ENCODE measurements at regions not wholly inside any gene's neighbourhood (a gene's known extent, or its start where the extent isn't known, plus 50 kb on each side); places are given as distances from the start of the nearest gene placed in this dataset.

- H3K36me3 Mint-ChIP-seq (ENCODE audit: unreplicated experiment), result no peaks in the 10 kb centered on the region
Observed at GRCh38 chr6:152854086-152854795, 103.6 kb downstream of the VIP start.

DNA sequence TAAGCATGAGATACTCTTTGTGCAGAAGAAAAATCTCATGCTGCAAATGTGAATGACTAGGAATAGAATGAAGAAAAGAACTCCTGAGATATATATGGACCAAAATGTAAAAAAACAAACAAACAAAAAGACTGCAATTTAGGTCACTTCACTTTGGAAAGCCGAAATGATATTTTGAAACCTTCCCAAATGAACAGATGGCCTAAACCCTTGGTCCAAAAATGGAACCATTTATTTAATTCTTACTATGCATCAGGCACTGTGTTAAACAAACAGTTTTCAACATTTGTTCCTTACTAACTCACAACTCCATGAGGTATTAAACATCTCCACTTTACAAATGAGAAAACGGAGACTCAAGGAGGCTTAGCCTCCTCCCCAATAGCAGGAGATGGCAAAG is 107.5 kb downstream of the VIP start:
- no peak for DNase-seq (ENCODE audit: extremely low spot score, unreplicated experiment)
- H3K9me3 Mint-ChIP-seq (ENCODE audit: unreplicated experiment), result no peaks in the 10 kb centered on the region
- no peak overlapping the region for H3K27ac Mint-ChIP-seq (ENCODE audit: unreplicated experiment)
- TF ChIP-seq, protein P1, sequence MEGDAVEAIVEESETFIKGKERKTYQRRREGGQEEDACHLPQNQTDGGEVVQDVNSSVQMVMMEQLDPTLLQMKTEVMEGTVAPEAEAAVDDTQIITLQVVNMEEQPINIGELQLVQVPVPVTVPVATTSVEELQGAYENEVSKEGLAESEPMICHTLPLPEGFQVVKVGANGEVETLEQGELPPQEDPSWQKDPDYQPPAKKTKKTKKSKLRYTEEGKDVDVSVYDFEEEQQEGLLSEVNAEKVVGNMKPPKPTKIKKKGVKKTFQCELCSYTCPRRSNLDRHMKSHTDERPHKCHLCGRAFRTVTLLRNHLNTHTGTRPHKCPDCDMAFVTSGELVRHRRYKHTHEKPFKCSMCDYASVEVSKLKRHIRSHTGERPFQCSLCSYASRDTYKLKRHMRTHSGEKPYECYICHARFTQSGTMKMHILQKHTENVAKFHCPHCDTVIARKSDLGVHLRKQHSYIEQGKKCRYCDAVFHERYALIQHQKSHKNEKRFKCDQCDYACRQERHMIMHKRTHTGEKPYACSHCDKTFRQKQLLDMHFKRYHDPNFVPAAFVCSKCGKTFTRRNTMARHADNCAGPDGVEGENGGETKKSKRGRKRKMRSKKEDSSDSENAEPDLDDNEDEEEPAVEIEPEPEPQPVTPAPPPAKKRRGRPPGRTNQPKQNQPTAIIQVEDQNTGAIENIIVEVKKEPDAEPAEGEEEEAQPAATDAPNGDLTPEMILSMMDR (IDR thresholded peaks at IDR 0.05), result no peak
- H3K4me1 Mint-ChIP-seq (ENCODE audit: unreplicated experiment), result no peaks in the 10 kb centered on the region
- H3K4me3 Mint-ChIP-seq (ENCODE audit: unreplicated experiment), result no peak overlapping the region
- no peaks in the 10 kb centered on the region for H3K36me3 Mint-ChIP-seq (ENCODE audit: unreplicated experiment)
- peaks cover 32% of the 10 kb centered on the region for H3K27me3 Mint-ChIP-seq (ENCODE audit: unreplicated experiment)

More at GRCh38 chr6:152854086-152854795, 103.6 kb downstream of the VIP start:
- TF ChIP-seq, protein P1 (IDR thresholded peaks at IDR 0.05), result no peak
- peaks cover 20% of the 10 kb centered on the region for H3K27me3 Mint-ChIP-seq (ENCODE audit: unreplicated experiment)
- H3K9me3 Mint-ChIP-seq (ENCODE audit: unreplicated experiment), result no peaks in the 10 kb centered on the region
- H3K4me1 Mint-ChIP-seq (ENCODE audit: unreplicated experiment), result no peaks in the 10 kb centered on the region
- no peak overlapping the region for H3K4me3 Mint-ChIP-seq (ENCODE audit: unreplicated experiment)
- H3K27ac Mint-ChIP-seq (ENCODE audit: unreplicated experiment), result no peak overlapping the region
- no peak for DNase-seq (ENCODE audit: extremely low spot score, unreplicated experiment)

- TF ChIP-seq, protein P1 (IDR thresholded peaks at IDR 0.05), result no peak
- H3K9me3 Mint-ChIP-seq (ENCODE audit: unreplicated experiment), result no peaks in the 10 kb centered on the region
- no peaks in the 10 kb centered on the region for H3K36me3 Mint-ChIP-seq (ENCODE audit: unreplicated experiment)
- H3K4me1 Mint-ChIP-seq (ENCODE audit: unreplicated experiment), result no peaks in the 10 kb centered on the region
- H3K27ac Mint-ChIP-seq (ENCODE audit: unreplicated experiment), result no peak overlapping the region
- H3K27me3 Mint-ChIP-seq (ENCODE audit: unreplicated experiment), result peaks cover 25% of the 10 kb centered on the region
- no peak for DNase-seq (ENCODE audit: extremely low spot score, unreplicated experiment)
- no peak overlapping the region for H3K4me3 Mint-ChIP-seq (ENCODE audit: unreplicated experiment)
Observed at GRCh38 chr6:152859225-152859624, 108.6 kb downstream of the VIP start.

GRCh38 chr6:152863618-152864326 is 113.2 kb downstream of the VIP start:
- Mint-ChIP-seq H3K4me3 (ENCODE audit: unreplicated experiment) (no peak overlapping the region), H3K4me1 (ENCODE audit: unreplicated experiment) (no peaks in the 10 kb centered on the region), H3K36me3 (ENCODE audit: unreplicated experiment) (no peaks in the 10 kb centered on the region), H3K27me3 (ENCODE audit: unreplicated experiment) (peaks cover 32% of the 10 kb centered on the region), H3K27ac (ENCODE audit: unreplicated experiment) (no peak overlapping the region), H3K9me3 (ENCODE audit: unreplicated experiment) (no peaks in the 10 kb centered on the region)
- TF ChIP-seq, protein P1 (IDR thresholded peaks at IDR 0.05), result peak; percentile 75
- no peak for DNase-seq (ENCODE audit: extremely low spot score, unreplicated experiment)

GRCh38 chr6:152874267-152874666 is 108.6 kb downstream of the FBXO5 start:
- no peak overlapping the region for H3K4me3 Mint-ChIP-seq (ENCODE audit: unreplicated experiment)
- H3K27ac Mint-ChIP-seq (ENCODE audit: unreplicated experiment), result no peak overlapping the region
- TF ChIP-seq, protein P1 (IDR thresholded peaks at IDR 0.05), result no peak
- H3K36me3 Mint-ChIP-seq (ENCODE audit: unreplicated experiment), result no peaks in the 10 kb centered on the region
- H3K4me1 Mint-ChIP-seq (ENCODE audit: unreplicated experiment), result no peaks in the 10 kb centered on the region
- DNase-seq (ENCODE audit: extremely low spot score, unreplicated experiment), result no peak
- H3K9me3 Mint-ChIP-seq (ENCODE audit: unreplicated experiment), result no peaks in the 10 kb centered on the region
- H3K27me3 Mint-ChIP-seq (ENCODE audit: unreplicated experiment), result peaks cover 6% of the 10 kb centered on the region
